ENCODE measurements at regions not wholly inside any gene's neighbourhood (a gene's known extent, or its start where the extent isn't known, plus 50 kb on each side); places are given as distances from the start of the nearest gene placed in this dataset.

DNA sequence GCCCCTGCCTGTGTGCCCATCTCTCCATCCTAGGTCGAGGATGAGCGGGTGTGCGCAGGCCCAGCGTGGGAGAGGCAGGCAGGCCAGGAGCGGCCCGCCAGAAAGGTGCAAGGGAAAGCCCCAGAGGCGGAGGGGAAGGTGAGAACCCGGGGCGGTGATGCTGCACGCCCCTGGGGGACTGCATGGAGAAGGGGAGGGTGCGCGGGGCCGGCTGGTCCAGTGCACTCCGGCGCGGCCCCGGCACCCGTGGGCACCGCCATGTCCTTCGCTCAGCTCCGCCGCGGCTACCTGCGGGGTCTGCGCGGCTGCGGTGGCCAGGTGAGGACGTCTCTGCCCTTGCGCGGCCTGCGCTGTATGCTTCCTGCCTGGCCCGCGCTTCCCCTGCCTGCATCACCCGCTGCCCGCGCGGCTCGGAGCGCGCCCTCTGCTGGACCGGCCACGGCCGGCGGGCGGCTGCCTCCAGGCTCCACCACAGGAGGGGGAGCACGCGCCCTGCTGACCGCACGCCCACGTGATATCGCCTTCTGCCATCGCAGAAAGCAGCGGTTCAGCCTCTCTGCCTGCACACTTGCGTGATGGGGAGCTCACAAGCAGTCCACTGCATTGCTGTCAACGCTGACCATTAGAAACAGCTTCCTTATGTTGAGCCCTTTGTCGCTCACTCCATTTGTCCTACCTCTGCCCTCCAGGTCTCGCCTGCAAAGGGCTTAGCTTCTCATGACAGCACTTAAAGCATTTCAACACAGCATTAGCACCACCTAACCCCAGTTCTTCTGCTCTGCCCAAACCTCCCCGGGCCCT, 73.9 kb downstream of the CXCL12 start:
- peak; percentile 80 for DNase-seq (ENCODE audit: low read depth)
- peak; percentile 73 for TF ChIP-seq CTCF (IDR thresholded peaks at IDR 0.05; ENCODE audit: insufficient read depth, low read depth, low read length, missing control alignments)
- no peak overlapping the region for H3K4me3 ChIP-seq (ENCODE audit: low read depth, low read length)

GRCh38 chr10:44309939-44310761, 74.7 kb downstream of the CXCL12 start:
- DNase-seq (ENCODE audit: low read depth): no peak
- H3K4me3 ChIP-seq (ENCODE audit: low read depth, low read length): no peak overlapping the region
- no peak for TF ChIP-seq CTCF (IDR thresholded peaks at IDR 0.05; ENCODE audit: insufficient read depth, low read depth, low read length, missing control alignments)

DNA sequence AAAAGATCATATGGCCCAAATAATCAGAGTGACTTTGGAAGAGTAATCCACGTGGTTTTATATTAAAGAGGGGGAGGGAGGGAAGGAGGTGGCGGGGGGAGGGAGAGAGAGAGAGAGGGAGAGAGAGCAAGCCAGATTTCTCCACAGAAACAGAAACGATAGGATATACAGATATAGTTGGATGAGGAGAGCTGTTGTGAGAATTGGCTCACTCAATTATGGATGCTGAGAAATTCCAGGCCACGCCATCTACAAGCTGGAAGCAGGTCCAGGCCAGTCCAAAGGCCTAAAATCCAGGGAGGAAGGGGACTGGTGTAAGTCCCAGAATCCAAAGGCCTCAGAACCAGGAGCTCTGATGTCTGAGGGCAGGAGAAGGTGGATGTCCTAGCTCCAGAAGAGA, 75.5 kb downstream of the CXCL12 start:
- no peak for DNase-seq (ENCODE audit: low read depth)
- no peak for TF ChIP-seq CTCF (IDR thresholded peaks at IDR 0.05; ENCODE audit: insufficient read depth, low read depth, low read length, missing control alignments)
- H3K4me3 ChIP-seq (ENCODE audit: low read depth, low read length): no peak overlapping the region

- DNase-seq (ENCODE audit: low read depth): no peak
- H3K4me3 ChIP-seq (ENCODE audit: low read depth, low read length): no peak overlapping the region
- TF ChIP-seq CTCF (IDR thresholded peaks at IDR 0.05; ENCODE audit: insufficient read depth, low read depth, low read length, missing control alignments): no peak
Measured at GRCh38 chr10:44308935-44309334, 76.0 kb downstream of the CXCL12 start.

- no peak for TF ChIP-seq CTCF (IDR thresholded peaks at IDR 0.05; ENCODE audit: insufficient read depth, low read depth, low read length, missing control alignments)
- peak; percentile 66 for DNase-seq (ENCODE audit: low read depth)
- H3K4me3 ChIP-seq (ENCODE audit: low read depth, low read length): no peak overlapping the region
Measured at GRCh38 chr10:44307691-44308090, 77.2 kb downstream of the CXCL12 start.

- peak; percentile 35 for DNase-seq (ENCODE audit: low read depth)
- H3K4me3 ChIP-seq (ENCODE audit: low read depth, low read length): no peak overlapping the region
- no peak for TF ChIP-seq CTCF (IDR thresholded peaks at IDR 0.05; ENCODE audit: insufficient read depth, low read depth, low read length, missing control alignments)
Measured at GRCh38 chr10:44306762-44307161, 78.1 kb downstream of the CXCL12 start.

Data from GM12865 (cell line).